ENCODE measurements at regions not wholly inside any gene's neighbourhood (a gene's known extent, or its start where the extent isn't known, plus 50 kb on each side); places are given as distances from the start of the nearest gene placed in this dataset.

- no peak for TF ChIP-seq CTCF (IDR thresholded peaks at IDR 0.05; ENCODE audit: insufficient read depth, low read length)
- no peak for DNase-seq (ENCODE audit: low read depth)
- no peak overlapping the region for H3K4me3 ChIP-seq (ENCODE audit: low read depth, low read length)
Observed at GRCh38 chr3:76811418-76811817, 228.5 kb upstream of the ROBO2 start.

GRCh38 chr3:76812649-76813242 lies 227.2 kb upstream of the ROBO2 start:
- H3K4me3 ChIP-seq (ENCODE audit: low read depth, low read length), result no peak overlapping the region
- no peak for DNase-seq (ENCODE audit: low read depth)
- no peak for TF ChIP-seq CTCF (IDR thresholded peaks at IDR 0.05; ENCODE audit: insufficient read depth, low read length)

DNA sequence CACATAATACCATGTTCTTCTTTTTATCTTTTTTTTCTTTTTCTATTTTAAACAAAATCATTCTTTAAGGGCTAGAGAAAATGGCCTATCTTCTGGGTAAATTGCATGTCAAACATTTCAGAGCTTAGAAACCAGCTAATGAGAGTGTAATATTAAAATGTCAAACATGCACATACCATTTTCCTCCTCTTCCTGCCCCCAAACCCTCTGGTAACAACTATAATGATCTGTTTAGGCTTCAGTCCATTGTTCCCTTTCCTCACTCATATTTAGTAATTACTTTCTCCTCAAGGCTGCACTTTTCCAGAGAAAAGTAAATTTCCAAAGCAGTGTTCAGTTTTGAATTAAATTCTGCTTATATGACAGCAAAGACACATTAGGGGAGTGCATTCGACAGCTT lies 224.3 kb upstream of the ROBO2 start:
- H3K4me3 ChIP-seq (ENCODE audit: low read depth, low read length), result no peak overlapping the region
- no peak for DNase-seq (ENCODE audit: low read depth)
- no peak for TF ChIP-seq CTCF (IDR thresholded peaks at IDR 0.05; ENCODE audit: insufficient read depth, low read length)

DNA sequence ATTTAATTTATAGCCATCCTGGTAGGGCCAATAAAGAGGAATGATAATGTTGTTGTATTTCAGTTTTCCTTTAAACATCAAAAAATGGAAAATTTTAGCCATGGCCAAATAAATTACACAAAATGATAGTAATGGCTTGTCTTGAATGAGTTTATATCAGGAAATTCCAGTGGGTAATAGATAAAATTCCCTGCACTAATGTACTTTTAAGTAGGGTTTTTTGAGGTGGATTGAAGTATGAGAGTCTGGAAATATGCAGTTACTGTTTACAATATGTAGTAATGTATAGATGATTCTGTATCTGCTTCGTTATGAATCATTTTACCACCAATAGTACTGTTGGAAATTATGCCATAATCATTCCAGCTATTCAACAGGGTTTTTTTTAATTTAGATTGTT lies 219.4 kb upstream of the ROBO2 start:
- H3K4me3 ChIP-seq (ENCODE audit: low read depth, low read length), result no peak overlapping the region
- no peak for TF ChIP-seq CTCF (IDR thresholded peaks at IDR 0.05; ENCODE audit: insufficient read depth, low read length)
- DNase-seq (ENCODE audit: low read depth), result no peak

- DNase-seq (ENCODE audit: low read depth), result no peak
- H3K4me3 ChIP-seq (ENCODE audit: low read depth, low read length), result no peak overlapping the region
- no peak for TF ChIP-seq CTCF (IDR thresholded peaks at IDR 0.05; ENCODE audit: insufficient read depth, low read length)
Observed at GRCh38 chr3:76824658-76825240, 215.2 kb upstream of the ROBO2 start.

DNA sequence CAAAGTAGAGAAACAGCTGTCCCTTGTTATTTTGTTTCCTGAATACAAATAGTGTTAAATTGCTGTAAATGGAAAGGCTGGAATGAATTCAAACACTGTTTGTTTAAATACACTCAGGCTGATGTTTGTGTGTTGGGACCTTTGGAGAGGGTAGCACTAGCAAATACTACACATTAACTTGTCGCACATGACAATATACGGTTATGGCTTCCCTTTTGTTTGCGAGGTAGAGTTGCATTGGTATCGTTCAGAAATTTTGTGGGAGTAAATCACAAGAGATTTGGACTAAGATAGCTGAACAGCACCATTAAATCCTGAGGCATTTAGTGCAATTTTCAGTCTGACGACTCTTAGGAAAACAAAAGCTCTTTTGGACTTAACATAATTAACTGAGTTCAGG lies 213.0 kb upstream of the ROBO2 start:
- no peak for DNase-seq (ENCODE audit: low read depth)
- no peak for TF ChIP-seq CTCF (IDR thresholded peaks at IDR 0.05; ENCODE audit: insufficient read depth, low read length)
- no peak overlapping the region for H3K4me3 ChIP-seq (ENCODE audit: low read depth, low read length)

Measured in fibroblast of the aortic adventitia (primary cell).